ENCODE measurements at regions not wholly inside any gene's neighbourhood (a gene's known extent, or its start where the extent isn't known, plus 50 kb on each side); places are given as distances from the start of the nearest gene placed in this dataset.

GRCh38 chr13:59566561-59566960, 597.2 kb downstream of the DIAPH3 start:
- H3K27ac ChIP-seq, result no peak overlapping the region
- TF ChIP-seq POLR2A (IDR thresholded peaks at IDR 0.05), result no peak
- no peak for TF ChIP-seq CTCF (IDR thresholded peaks at IDR 0.05)
- H3K4me1 ChIP-seq, result no peaks in the 10 kb centered on the region
- no peaks in the 10 kb centered on the region for H3K9me3 ChIP-seq
- H3K27me3 ChIP-seq, result no peaks in the 10 kb centered on the region
- intact Hi-C loops (cut with DNase I; ENCODE audit: low total_unique reads), result no loop called here
- H3K36me3 ChIP-seq (ENCODE audit: low read depth, missing control alignments), result no peaks in the 10 kb centered on the region
- no peak overlapping the region for H3K4me3 ChIP-seq
- no peak for DNase-seq
- WGBS, 2 donors, result 92 to 96% methylated on average over 1 of the region's 1 CpG

- Histone ChIP-seq H3K9me3 (no peaks in the 10 kb centered on the region), H3K4me3 (no peak overlapping the region)
- 57 to 62% methylated on average over 4 of the region's 4 CpGs for WGBS, 2 donors
Observed at GRCh38 chr13:59568306-59568705, 595.4 kb downstream of the DIAPH3 start.

GRCh38 chr13:59570204-59570603, 593.5 kb downstream of the DIAPH3 start:
- Histone ChIP-seq H3K4me3 (no peak overlapping the region), H3K27ac (no peak overlapping the region), H3K4me1 (no peaks in the 10 kb centered on the region), H3K36me3 (ENCODE audit: low read depth, missing control alignments) (no peaks in the 10 kb centered on the region), H3K27me3 (no peaks in the 10 kb centered on the region), H3K9me3 (no peaks in the 10 kb centered on the region)
- intact Hi-C loops (cut with DNase I; ENCODE audit: low total_unique reads), result no loop called here
- no peak for DNase-seq
- TF ChIP-seq CTCF (IDR thresholded peaks at IDR 0.05), result no peak
- no peak for TF ChIP-seq POLR2A (IDR thresholded peaks at IDR 0.05)
- 65 to 75% methylated on average over 3 of the region's 3 CpGs for WGBS, 2 donors

More at GRCh38 chr13:59568306-59568705, 595.4 kb downstream of the DIAPH3 start:
- DNase-seq, result no peak
- no peaks in the 10 kb centered on the region for H3K36me3 ChIP-seq (ENCODE audit: low read depth, missing control alignments)
- intact Hi-C loops (cut with DNase I; ENCODE audit: low total_unique reads), result no loop called here
- H3K27me3 ChIP-seq, result no peaks in the 10 kb centered on the region
- H3K27ac ChIP-seq, result no peak overlapping the region
- H3K4me1 ChIP-seq, result no peaks in the 10 kb centered on the region
- TF ChIP-seq CTCF (IDR thresholded peaks at IDR 0.05) (no peak), POLR2A (IDR thresholded peaks at IDR 0.05) (no peak)

- no peak for TF ChIP-seq POLR2A (IDR thresholded peaks at IDR 0.05)
- no peak for TF ChIP-seq CTCF (IDR thresholded peaks at IDR 0.05)
- no peak overlapping the region for H3K27ac ChIP-seq
- 79 to 86% methylated on average over 2 of the region's 2 CpGs for WGBS, 2 donors
- H3K36me3 ChIP-seq (ENCODE audit: low read depth, missing control alignments), result no peaks in the 10 kb centered on the region
- no peaks in the 10 kb centered on the region for H3K4me1 ChIP-seq
- no peaks in the 10 kb centered on the region for H3K27me3 ChIP-seq
- intact Hi-C loops (cut with DNase I; ENCODE audit: low total_unique reads), result no loop called here
- no peak overlapping the region for H3K4me3 ChIP-seq
- no peaks in the 10 kb centered on the region for H3K9me3 ChIP-seq
- no peak for DNase-seq
Observed at GRCh38 chr13:59584101-59584500, 579.6 kb downstream of the DIAPH3 start.

- no peaks in the 10 kb centered on the region for H3K27me3 ChIP-seq
- intact Hi-C loops (cut with DNase I; ENCODE audit: low total_unique reads), result no loop called here
- H3K4me1 ChIP-seq, result no peaks in the 10 kb centered on the region
- no peaks in the 10 kb centered on the region for H3K36me3 ChIP-seq (ENCODE audit: low read depth, missing control alignments)
- TF ChIP-seq POLR2A (IDR thresholded peaks at IDR 0.05) (no peak), CTCF (IDR thresholded peaks at IDR 0.05) (no peak)
- no peak overlapping the region for H3K4me3 ChIP-seq
- H3K27ac ChIP-seq, result no peak overlapping the region
- WGBS, 2 donors, result 63 to 84% methylated on average over 10 of the region's 10 CpGs
- no peaks in the 10 kb centered on the region for H3K9me3 ChIP-seq
- no peak for DNase-seq
Observed at GRCh38 chr13:59584761-59585670, 578.7 kb downstream of the DIAPH3 start.
